Naive B cell (primary cell): ENCODE measurements at regions not wholly inside any gene's neighbourhood (a gene's known extent, or its start where the extent isn't known, plus 50 kb on each side); places are given as distances from the start of the nearest gene placed in this dataset.
"Not testable (repeated sequence)": the region's sequence is repeated elsewhere in the genome, so short reads cannot be mapped to it uniquely, and the experiment has no call there.

Experiments
- ATAC-seq, 2 donors: fragments of 150-1000 bp; cut with Tn5 transposase; 2 replicates each; pipeline ENCODE4 v1.10.0; 2021; ENCODE audit warnings: low read depth in 2 of 2, mild to moderate bottlenecking in 2 of 2, moderate library complexity in 2 of 2
- DNase-seq: peaks from one replicate; pipeline ENCODE4 v3.0.0; 2022
- H3K27ac Mint-ChIP-seq, 6 donors: one replicate each; pipeline ENCODE4 v1.8.0; 2020 to 2022; ENCODE audit warnings: mild to moderate bottlenecking in 6 of 6, mixed read lengths in 6 of 6, moderate library complexity in 5 of 6, inconsistent platforms in 2 of 6
- H3K27me3 Mint-ChIP-seq, 3 donors: one replicate each; pipeline ENCODE4 v1.8.0; 2021 to 2022; ENCODE audit warnings: mixed read lengths in 3 of 3, mild to moderate bottlenecking in 1 of 3
- H3K36me3 Mint-ChIP-seq, 2 donors: one replicate each; pipeline ENCODE4 v1.8.0; 2020 to 2022; ENCODE audit warnings: mixed read lengths in 2 of 2, inconsistent platforms in 1 of 2, mild to moderate bottlenecking in 1 of 2
- H3K4me1 Mint-ChIP-seq, 3 donors: one replicate each; pipeline ENCODE4 v1.8.0; 2020 to 2022; ENCODE audit warnings: mixed read lengths in 3 of 3, inconsistent platforms in 1 of 3, mild to moderate bottlenecking in 1 of 3, moderate library complexity in 1 of 3
- H3K4me3 Mint-ChIP-seq, 8 donors: one replicate each; pipeline ENCODE4 v1.8.0; 2020 to 2022; ENCODE audit warnings: mild to moderate bottlenecking in 8 of 8, mixed read lengths in 8 of 8, moderate library complexity in 8 of 8, inconsistent platforms in 2 of 8
- H3K9me3 Mint-ChIP-seq, 7 donors: one replicate each; pipeline ENCODE4 v1.8.0; 2020 to 2022; ENCODE audit warnings: mixed read lengths in 7 of 7, mild to moderate bottlenecking in 5 of 7, inconsistent platforms in 2 of 7, moderate library complexity in 1 of 7

DNA sequence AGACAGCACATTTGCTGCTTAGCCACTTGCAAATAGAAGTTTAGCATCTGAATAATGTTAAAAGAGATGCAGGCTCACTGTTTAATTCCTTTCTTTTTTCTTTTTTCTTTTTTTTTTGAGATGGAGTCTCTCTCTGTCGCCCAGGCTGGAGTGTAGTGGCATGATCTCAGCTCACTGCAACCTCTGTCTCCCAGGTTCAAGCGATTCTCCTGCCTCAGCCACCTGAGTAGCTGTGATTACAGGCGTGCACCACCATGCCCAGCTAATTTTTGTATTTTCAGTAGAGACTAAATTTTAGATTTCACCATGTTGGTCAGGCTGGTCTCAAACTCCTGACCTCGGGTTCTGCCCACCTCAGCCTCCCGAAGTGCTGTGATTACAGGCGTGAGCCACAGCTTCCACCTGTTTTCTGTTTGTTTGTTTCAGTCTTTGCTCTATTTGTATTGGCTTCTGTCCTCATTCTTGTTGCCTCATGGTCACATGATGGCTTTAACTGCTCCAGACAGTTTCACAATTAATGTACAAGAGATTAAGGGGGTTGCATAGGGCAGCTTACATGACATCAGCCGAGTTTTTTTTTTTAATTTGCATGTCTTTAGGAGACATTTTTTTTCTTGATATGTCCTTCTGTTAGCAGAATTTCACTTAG, 153.1 kb upstream of the PCDH9 start:
- not testable (repeated sequence) for H3K4me3 Mint-ChIP-seq, H3K27me3 Mint-ChIP-seq, ATAC-seq, DNase-seq, H3K36me3 Mint-ChIP-seq, H3K9me3 Mint-ChIP-seq, H3K27ac Mint-ChIP-seq, H3K4me1 Mint-ChIP-seq

DNA sequence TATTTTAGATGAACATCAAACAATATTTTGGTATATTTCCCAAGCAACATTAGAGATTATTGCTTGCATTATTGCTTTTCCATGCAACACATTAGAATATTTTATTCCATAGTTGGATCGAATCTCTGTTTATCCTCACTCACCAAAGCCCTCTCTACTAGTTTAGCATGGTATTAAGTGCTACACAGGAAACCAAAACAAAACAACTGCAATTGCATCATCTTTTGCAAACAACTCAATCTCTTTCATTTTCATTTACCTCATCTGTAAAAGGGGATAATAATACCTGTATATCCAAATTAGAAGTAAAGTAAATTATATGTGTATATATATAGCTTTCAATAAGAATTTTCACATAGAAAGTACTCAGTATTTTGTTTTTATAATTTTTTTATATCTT, 147.8 kb upstream of the PCDH9 start:
- no peak for ATAC-seq
- H3K27me3 Mint-ChIP-seq = no peaks in the 10 kb centered on the region
- no peak overlapping the region for H3K27ac Mint-ChIP-seq
- no peaks in the 10 kb centered on the region for H3K4me1 Mint-ChIP-seq
- peaks cover 0 to 2% (median 0%) of the 10 kb centered on the region in 7 donors for H3K9me3 Mint-ChIP-seq
- H3K36me3 Mint-ChIP-seq = no peaks in the 10 kb centered on the region
- DNase-seq = no peak
- no peak overlapping the region for H3K4me3 Mint-ChIP-seq

DNA sequence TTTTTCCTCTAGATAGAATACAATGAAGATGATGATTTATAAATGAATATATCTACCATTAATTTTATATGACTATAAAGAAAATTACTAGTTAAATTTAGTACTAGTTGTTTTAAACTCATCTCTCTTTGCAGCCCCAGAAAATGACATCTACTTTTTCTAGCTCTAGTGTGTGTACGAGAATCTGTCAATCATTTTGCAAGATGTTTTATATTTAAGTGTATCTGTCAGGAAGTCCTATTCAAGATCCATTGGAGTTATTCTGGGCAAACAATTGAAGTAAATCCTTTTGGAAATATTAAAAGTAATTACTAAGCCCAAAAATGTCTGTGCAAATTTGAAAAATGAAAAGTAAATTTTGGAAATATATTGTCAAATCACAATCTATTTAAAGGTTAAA, 144.3 kb upstream of the PCDH9 start:
- no peak for DNase-seq
- Mint-ChIP-seq H3K27me3 (no peaks in the 10 kb centered on the region), H3K27ac (no peak overlapping the region), H3K36me3 (no peaks in the 10 kb centered on the region), H3K4me3 (no peak overlapping the region), H3K4me1 (no peaks in the 10 kb centered on the region), H3K9me3 (peaks cover 0 to 2% (median 0%) of the 10 kb centered on the region in 7 donors)
- no peak for ATAC-seq

GRCh38 chr13:67372868-67373464, 142.8 kb upstream of the PCDH9 start:
- Mint-ChIP-seq H3K27me3 (no peaks in the 10 kb centered on the region), H3K4me3 (no peak overlapping the region), H3K36me3 (no peaks in the 10 kb centered on the region), H3K27ac (no peak overlapping the region), H3K9me3 (peaks cover 0 to 2% (median 0%) of the 10 kb centered on the region in 7 donors), H3K4me1 (no peaks in the 10 kb centered on the region)
- no peak for DNase-seq
- ATAC-seq = no peak

- Mint-ChIP-seq H3K4me3 (no peak overlapping the region), H3K4me1 (no peaks in the 10 kb centered on the region), H3K9me3 (peaks cover 0 to 2% (median 0%) of the 10 kb centered on the region in 7 donors), H3K27ac (no peak overlapping the region), H3K36me3 (no peaks in the 10 kb centered on the region), H3K27me3 (peaks cover 0 to 3% (median 0%) of the 10 kb centered on the region in 3 donors)
- ATAC-seq = no peak
- DNase-seq = no peak
Measured at GRCh38 chr13:67369895-67370660, 139.9 kb upstream of the PCDH9 start.

DNA sequence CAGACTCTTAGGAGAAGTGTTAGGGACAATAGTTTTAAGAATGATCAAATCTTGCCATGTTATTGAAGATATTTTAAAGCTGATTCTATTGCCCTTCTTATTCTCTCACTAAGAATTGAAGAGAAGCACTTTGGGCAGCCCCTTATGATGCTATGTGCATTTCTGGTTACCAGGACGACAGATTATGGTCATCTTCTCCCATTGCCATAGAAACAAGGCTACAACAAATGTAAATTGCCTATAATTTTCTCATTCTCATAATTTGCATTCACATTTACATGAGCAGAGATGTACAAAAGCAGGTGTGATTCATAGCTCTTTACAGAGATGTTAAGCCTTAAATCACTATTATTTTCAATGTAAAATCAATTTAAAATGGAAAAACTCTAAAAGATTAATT, 137.3 kb upstream of the PCDH9 start:
- Mint-ChIP-seq H3K36me3 (no peaks in the 10 kb centered on the region), H3K27ac (no peak overlapping the region), H3K27me3 (peaks cover 0 to 9% (median 0%) of the 10 kb centered on the region in 3 donors), H3K4me3 (no peak overlapping the region), H3K4me1 (no peaks in the 10 kb centered on the region), H3K9me3 (peaks cover 0 to 2% (median 0%) of the 10 kb centered on the region in 7 donors)
- ATAC-seq (no peak), DNase-seq (no peak)

- H3K9me3 Mint-ChIP-seq = peaks cover 0 to 2% (median 0%) of the 10 kb centered on the region in 7 donors
- ATAC-seq (no peak), DNase-seq (no peak)
- no peak overlapping the region for H3K27ac Mint-ChIP-seq
- H3K27me3 Mint-ChIP-seq = peaks cover 0 to 15% (median 0%) of the 10 kb centered on the region in 3 donors
- H3K4me3 Mint-ChIP-seq = no peak overlapping the region
- H3K4me1 Mint-ChIP-seq = no peaks in the 10 kb centered on the region
- H3K36me3 Mint-ChIP-seq = no peaks in the 10 kb centered on the region
Measured at GRCh38 chr13:67366533-67366932, 136.4 kb upstream of the PCDH9 start.

- Mint-ChIP-seq H3K4me1 (peaks cover 0 to 5% (median 5%) of the 10 kb centered on the region in 3 donors), H3K36me3 (no peaks in the 10 kb centered on the region), H3K4me3 (no peak overlapping the region), H3K9me3 (peaks cover 0 to under 1% (median 0%) of the 10 kb centered on the region in 7 donors), H3K27me3 (no peaks in the 10 kb centered on the region), H3K27ac (peak overlapping the region in 1 of 6 donors; percentile 24)
- no peak for ATAC-seq
- DNase-seq = no peak
Measured at GRCh38 chr13:67355812-67356476, 125.8 kb upstream of the PCDH9 start.

DNA sequence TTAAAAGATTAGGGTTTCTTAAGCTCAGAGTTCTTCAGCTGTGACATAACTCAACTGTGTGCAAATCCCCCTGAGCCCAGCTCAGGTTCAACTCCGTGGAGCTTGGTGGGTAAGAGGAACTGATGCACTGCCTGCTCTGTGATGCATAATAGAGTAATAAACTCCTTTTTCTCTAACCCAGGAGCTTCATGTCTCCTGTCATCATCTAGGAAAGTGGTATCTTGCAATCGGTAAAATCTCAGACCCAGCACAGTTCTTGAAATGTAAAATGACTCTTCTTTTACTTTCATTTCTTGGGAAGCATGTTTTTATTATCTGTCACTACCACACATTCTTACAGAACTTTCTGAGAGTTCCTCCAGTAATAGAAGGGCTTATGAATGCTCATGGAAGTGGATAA, 123.8 kb upstream of the PCDH9 start:
- no peaks in the 10 kb centered on the region for H3K36me3 Mint-ChIP-seq
- no peaks in the 10 kb centered on the region for H3K27me3 Mint-ChIP-seq
- H3K4me1 Mint-ChIP-seq = peaks cover 0 to 5% (median 5%) of the 10 kb centered on the region in 3 donors
- peak; percentile 66 to 92 for ATAC-seq
- DNase-seq = no peak
- no peak overlapping the region for H3K27ac Mint-ChIP-seq
- H3K4me3 Mint-ChIP-seq = peak overlapping the region in 1 of 8 donors; percentile 29
- peaks cover 0 to 2% (median 0%) of the 10 kb centered on the region in 7 donors for H3K9me3 Mint-ChIP-seq

GRCh38 chr13:67353031-67353430, 122.9 kb upstream of the PCDH9 start:
- peaks cover 0 to 5% (median 5%) of the 10 kb centered on the region in 3 donors for H3K4me1 Mint-ChIP-seq
- H3K4me3 Mint-ChIP-seq = no peak overlapping the region
- H3K36me3 Mint-ChIP-seq = no peaks in the 10 kb centered on the region
- DNase-seq (no peak), ATAC-seq (no peak)
- H3K9me3 Mint-ChIP-seq = peaks cover 0 to 2% (median 0%) of the 10 kb centered on the region in 7 donors
- no peak overlapping the region for H3K27ac Mint-ChIP-seq
- H3K27me3 Mint-ChIP-seq = no peaks in the 10 kb centered on the region

DNA sequence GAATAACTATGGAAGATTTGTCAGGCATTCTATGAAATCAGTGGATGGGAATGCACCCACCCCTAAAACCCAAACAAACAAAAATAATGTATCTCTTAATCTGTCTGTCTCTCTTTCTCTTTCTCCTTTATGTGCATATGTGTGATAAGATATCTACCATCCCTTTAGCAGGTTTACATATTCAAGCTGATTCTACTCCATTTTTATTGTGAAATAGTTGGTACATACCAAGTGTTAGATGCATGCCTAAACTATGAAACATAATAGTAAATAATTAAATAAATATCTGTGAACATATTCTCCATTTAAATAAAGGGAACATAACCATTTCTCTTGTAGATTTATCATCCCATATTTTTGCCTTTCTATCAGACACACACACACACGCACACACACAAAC, 121.8 kb upstream of the PCDH9 start:
- DNase-seq (no peak), ATAC-seq (no peak)
- Mint-ChIP-seq H3K4me1 (peaks cover 0 to 5% (median 5%) of the 10 kb centered on the region in 3 donors), H3K27ac (no peak overlapping the region), H3K4me3 (no peak overlapping the region), H3K9me3 (peaks cover 0 to 2% (median 0%) of the 10 kb centered on the region in 7 donors), H3K36me3 (no peaks in the 10 kb centered on the region), H3K27me3 (no peaks in the 10 kb centered on the region)

DNA sequence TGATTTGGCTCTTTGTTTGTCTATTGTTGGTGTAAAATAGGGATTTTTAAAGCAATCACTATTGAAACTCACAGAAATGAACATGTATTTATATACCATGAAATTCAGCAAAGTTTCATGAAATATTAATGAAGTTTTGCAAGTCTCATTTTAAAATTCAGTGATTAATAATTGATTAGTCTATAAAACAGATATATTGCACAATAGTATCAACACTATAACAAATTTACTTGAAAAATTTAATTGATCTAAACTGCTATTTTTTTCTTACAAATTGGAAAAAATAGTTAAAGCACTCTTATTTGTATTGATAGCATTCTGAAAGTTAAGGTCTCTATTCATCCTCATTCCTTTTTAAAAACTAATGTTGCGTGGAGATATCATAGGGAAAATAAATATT, 121.0 kb upstream of the PCDH9 start:
- Mint-ChIP-seq H3K27me3 (no peaks in the 10 kb centered on the region), H3K4me3 (no peak overlapping the region), H3K9me3 (peaks cover 0 to 5% (median 0%) of the 10 kb centered on the region in 7 donors), H3K27ac (no peak overlapping the region), H3K4me1 (peaks cover 0 to 5% (median 5%) of the 10 kb centered on the region in 3 donors), H3K36me3 (no peaks in the 10 kb centered on the region)
- no peak for ATAC-seq
- DNase-seq = no peak

GRCh38 chr13:67343777-67344176, 113.6 kb upstream of the PCDH9 start:
- H3K36me3 Mint-ChIP-seq = no peaks in the 10 kb centered on the region
- H3K9me3 Mint-ChIP-seq = peaks cover 0 to 22% (median 0%) of the 10 kb centered on the region in 7 donors
- H3K27me3 Mint-ChIP-seq = no peaks in the 10 kb centered on the region
- H3K27ac Mint-ChIP-seq = no peak overlapping the region
- no peak for DNase-seq
- H3K4me1 Mint-ChIP-seq = no peaks in the 10 kb centered on the region
- H3K4me3 Mint-ChIP-seq = no peak overlapping the region
- ATAC-seq = no peak
